Common myeloid progenitor, CD34-positive (primary cell): ENCODE measurements at regions not wholly inside any gene's neighbourhood (a gene's known extent, or its start where the extent isn't known, plus 50 kb on each side); places are given as distances from the start of the nearest gene placed in this dataset.

Experiments
- CTCF ChIA-PET: fragments of 350-600 bp; sonication (Branson Sonifier 250); formaldehyde crosslinking; loops from one replicate; lab custom pipeline; 2021; ENCODE audit warnings: antibody characterized with exemption; lab: Charles Lee
- POLR2A ChIA-PET: fragments of 350-600 bp; sonication (Branson Sonifier 250); formaldehyde crosslinking; loops from one replicate; lab custom pipeline; 2021; ENCODE audit warnings: antibody characterized with exemption; lab: Charles Lee
- DNase-seq, 3 donors: peaks; one replicate each; pipeline versions ENCODE4 v3.0.0 to v3.0.0-alpha.2; 2013
- H3K27ac ChIP-seq, 2 experiments: 1 replicate in 1 of 2; 2 replicates in 1 of 2; pipeline ENCODE4 v1.7.0; 2013; ENCODE audit warnings: inconsistent platforms in 2 of 2, low read length in 2 of 2, mild to moderate bottlenecking in 2 of 2, low read depth in 1 of 2, moderate library complexity in 1 of 2; ENCODE audit not compliant: severe bottlenecking in 2 of 2, insufficient read depth in 1 of 2, poor library complexity in 1 of 2
- H3K27me3 ChIP-seq, 5 experiments: replicated peaks in 2 of 5; 1 replicate in 3 of 5; 2 replicates in 2 of 5; pipeline versions ENCODE4 v1.6.1 to v1.7.0; 2013; ENCODE audit warnings: low read length in 4 of 5, mild to moderate bottlenecking in 2 of 5, moderate library complexity in 2 of 5, inconsistent platforms in 1 of 5; ENCODE audit not compliant: insufficient read depth in 5 of 5, control insufficient read depth in 4 of 5
- H3K36me3 ChIP-seq, 4 experiments: 1 replicate in 2 of 4; 2 replicates in 2 of 4; pipeline versions ENCODE4 v1.6.1 to v1.7.0; 2013; ENCODE audit warnings: low read length in 3 of 4, control low read depth in 1 of 4, mild to moderate bottlenecking in 1 of 4; ENCODE audit not compliant: control insufficient read depth in 4 of 4, insufficient read depth in 4 of 4
- H3K4me1 ChIP-seq, 4 experiments: 1 replicate in 3 of 4; 2 replicates in 1 of 4; pipeline versions ENCODE4 v1.6.1 to v1.7.1; 2013; ENCODE audit warnings: low read length in 3 of 4, mild to moderate bottlenecking in 3 of 4, control low read depth in 1 of 4, inconsistent platforms in 1 of 4, moderate library complexity in 1 of 4; ENCODE audit not compliant: control insufficient read depth in 4 of 4, insufficient read depth in 4 of 4; ENCODE audit errors: control extremely low read depth in 1 of 4
- H3K4me3 ChIP-seq, 7 experiments: 1 replicate in 4 of 7; 2 replicates in 3 of 7; pipeline versions ENCODE4 v1.5.1 to v1.7.0; 2013; ENCODE audit warnings: mild to moderate bottlenecking in 7 of 7, low read length in 6 of 7, moderate library complexity in 6 of 7, inconsistent platforms in 2 of 7, low read depth in 2 of 7, control low read depth in 1 of 7; ENCODE audit not compliant: insufficient read depth in 4 of 7, control insufficient read depth in 1 of 7; ENCODE audit errors: extremely low read depth in 1 of 7
- H3K9me3 ChIP-seq, 5 experiments: 1 replicate in 4 of 5; 2 replicates in 1 of 5; pipeline versions ENCODE4 v1.6.1 to v1.7.1; 2013; ENCODE audit warnings: low read length in 4 of 5, mild to moderate bottlenecking in 2 of 5, inconsistent platforms in 1 of 5, low read depth in 1 of 5, moderate library complexity in 1 of 5; ENCODE audit not compliant: control insufficient read depth in 4 of 5, insufficient read depth in 2 of 5; ENCODE audit errors: control extremely low read depth in 1 of 5
- WGBS: methylation state at CpG from one replicate; pipeline ENCODE4 v1.1.5; 2013; ENCODE audit not compliant: insufficient coverage; 5-methylcytosine and 5-hydroxymethylcytosine counted together

DNA sequence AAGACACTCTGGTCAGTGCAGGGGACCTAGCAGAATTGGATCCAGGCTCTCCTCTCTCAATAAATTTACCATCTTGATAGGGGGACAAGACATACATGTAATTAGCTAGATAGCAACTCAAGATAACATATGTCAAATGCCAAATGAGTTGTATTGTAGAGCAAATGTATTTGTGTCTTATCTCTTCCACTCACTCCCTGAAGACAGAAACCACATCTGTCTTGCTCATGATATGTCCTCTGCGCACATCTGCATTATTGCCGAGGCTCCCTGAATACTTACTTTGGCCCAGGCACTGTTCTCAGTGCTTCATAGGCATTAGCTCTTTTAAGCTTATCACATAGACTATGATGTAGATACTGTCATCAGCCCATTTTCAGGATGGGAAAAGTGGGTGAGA is 122.9 kb upstream of the GATA6 start:
- Histone ChIP-seq H3K27ac (no peak overlapping the region), H3K9me3 (no peaks in the 10 kb centered on the region), H3K4me3 (no peak overlapping the region), H3K36me3 (no peaks in the 10 kb centered on the region), H3K27me3 (peaks cover 0 to 2% (median 0%) of the 10 kb centered on the region in 5 experiments), H3K4me1 (no peaks in the 10 kb centered on the region)
- CTCF ChIA-PET, result no interaction called here
- POLR2A ChIA-PET, result no interaction called here
- no peak for DNase-seq
- 100% methylated on average over 2 of the region's 2 CpGs for WGBS

GRCh38 chr18:22047485-22047884 is 121.9 kb upstream of the GATA6 start:
- Histone ChIP-seq H3K27me3 (peaks cover 0 to 2% (median 0%) of the 10 kb centered on the region in 5 experiments), H3K4me3 (no peak overlapping the region), H3K27ac (no peak overlapping the region), H3K9me3 (peaks cover 0 to 1% (median 0%) of the 10 kb centered on the region in 5 experiments), H3K36me3 (no peaks in the 10 kb centered on the region), H3K4me1 (no peaks in the 10 kb centered on the region)
- CTCF ChIA-PET, result no interaction called here
- DNase-seq, result no peak
- POLR2A ChIA-PET, result no interaction called here
- 95% methylated on average over 3 of the region's 3 CpGs for whole genome bisulfite sequencing

DNA sequence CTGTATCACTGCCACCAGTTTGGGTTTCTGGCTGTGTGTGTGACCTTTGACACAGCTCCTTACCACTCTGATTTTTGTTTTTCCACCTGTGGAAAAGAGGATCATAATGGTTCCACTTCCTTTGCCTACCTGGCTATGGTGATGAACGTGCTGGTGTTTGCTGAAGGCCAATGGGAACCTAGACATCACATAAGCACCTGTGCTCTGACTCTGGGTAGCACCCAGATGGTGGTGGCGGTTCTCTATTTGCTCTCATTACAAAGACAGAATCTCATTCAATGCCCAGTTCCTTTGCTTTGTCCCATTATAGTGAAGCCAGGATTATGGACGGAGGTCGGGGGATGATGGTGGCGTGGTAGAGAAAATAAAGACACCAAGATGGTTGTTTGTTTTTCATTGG is 121.2 kb upstream of the GATA6 start:
- Histone ChIP-seq H3K27ac (no peak overlapping the region), H3K27me3 (peaks cover 0 to 2% (median 0%) of the 10 kb centered on the region in 5 experiments), H3K9me3 (peaks cover 0 to 4% (median 0%) of the 10 kb centered on the region in 5 experiments), H3K36me3 (no peaks in the 10 kb centered on the region), H3K4me3 (no peak overlapping the region), H3K4me1 (no peaks in the 10 kb centered on the region)
- POLR2A ChIA-PET, result no interaction called here
- WGBS, result no CpG with 5 or more reads among the region's 5 CpGs
- DNase-seq, result no peak
- CTCF ChIA-PET, result no interaction called here

GRCh38 chr18:22048932-22049615 is 120.3 kb upstream of the GATA6 start:
- ChIA-PET POLR2A (no interaction called here), CTCF (no interaction called here)
- Histone ChIP-seq H3K36me3 (no peaks in the 10 kb centered on the region), H3K4me3 (no peak overlapping the region), H3K27me3 (peaks cover 0 to 2% (median 0%) of the 10 kb centered on the region in 5 experiments), H3K9me3 (peaks cover 0 to 4% (median 0%) of the 10 kb centered on the region in 5 experiments), H3K27ac (no peak overlapping the region), H3K4me1 (no peaks in the 10 kb centered on the region)
- WGBS, result no CpG with 5 or more reads among the region's 3 CpGs
- DNase-seq, result no peak

DNA sequence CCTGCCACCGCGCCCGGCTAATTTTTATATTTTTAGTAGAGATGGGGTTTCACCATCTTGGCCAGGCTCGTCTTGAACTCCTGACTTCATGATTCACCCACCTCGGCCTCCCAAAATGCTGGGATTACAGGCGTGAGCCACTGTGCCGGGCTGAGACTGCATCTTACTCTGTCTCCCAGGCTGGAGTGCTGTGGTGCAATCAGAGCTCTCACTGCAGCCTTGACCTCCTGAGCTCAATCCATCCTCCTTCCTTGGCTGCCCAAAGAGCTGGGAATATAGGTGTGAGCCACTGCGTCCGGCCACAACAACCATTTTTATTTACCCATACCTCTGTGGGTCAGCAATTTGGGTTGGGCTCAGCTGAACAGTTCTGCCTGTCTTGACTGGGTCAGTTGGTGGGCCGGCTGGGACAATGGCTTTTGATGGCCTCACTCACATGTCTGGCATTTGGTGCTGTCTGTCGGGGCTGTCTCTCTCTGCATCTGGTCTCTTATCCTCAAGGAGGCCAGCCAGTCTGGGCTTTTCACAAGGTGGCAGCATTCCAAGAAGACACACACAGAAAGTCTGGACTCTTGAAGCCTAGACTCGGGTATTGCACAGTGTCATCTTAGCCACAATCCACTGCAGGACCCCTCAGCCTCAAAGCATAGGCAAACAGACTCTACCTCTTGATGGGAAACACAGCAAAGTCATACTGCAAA is 116.8 kb upstream of the GATA6 start:
- CTCF ChIA-PET, result no interaction called here
- WGBS, result 100% methylated on average over 10 of the region's 12 CpGs
- POLR2A ChIA-PET, result no interaction called here
- H3K27me3 ChIP-seq, result peaks cover 0 to 2% (median 0%) of the 10 kb centered on the region in 5 experiments
- H3K4me1 ChIP-seq, result no peaks in the 10 kb centered on the region
- no peak for DNase-seq
- no peaks in the 10 kb centered on the region for H3K36me3 ChIP-seq
- H3K9me3 ChIP-seq, result peaks cover 0 to 4% (median 0%) of the 10 kb centered on the region in 5 experiments
- H3K27ac ChIP-seq, result no peak overlapping the region
- no peak overlapping the region for H3K4me3 ChIP-seq

DNA sequence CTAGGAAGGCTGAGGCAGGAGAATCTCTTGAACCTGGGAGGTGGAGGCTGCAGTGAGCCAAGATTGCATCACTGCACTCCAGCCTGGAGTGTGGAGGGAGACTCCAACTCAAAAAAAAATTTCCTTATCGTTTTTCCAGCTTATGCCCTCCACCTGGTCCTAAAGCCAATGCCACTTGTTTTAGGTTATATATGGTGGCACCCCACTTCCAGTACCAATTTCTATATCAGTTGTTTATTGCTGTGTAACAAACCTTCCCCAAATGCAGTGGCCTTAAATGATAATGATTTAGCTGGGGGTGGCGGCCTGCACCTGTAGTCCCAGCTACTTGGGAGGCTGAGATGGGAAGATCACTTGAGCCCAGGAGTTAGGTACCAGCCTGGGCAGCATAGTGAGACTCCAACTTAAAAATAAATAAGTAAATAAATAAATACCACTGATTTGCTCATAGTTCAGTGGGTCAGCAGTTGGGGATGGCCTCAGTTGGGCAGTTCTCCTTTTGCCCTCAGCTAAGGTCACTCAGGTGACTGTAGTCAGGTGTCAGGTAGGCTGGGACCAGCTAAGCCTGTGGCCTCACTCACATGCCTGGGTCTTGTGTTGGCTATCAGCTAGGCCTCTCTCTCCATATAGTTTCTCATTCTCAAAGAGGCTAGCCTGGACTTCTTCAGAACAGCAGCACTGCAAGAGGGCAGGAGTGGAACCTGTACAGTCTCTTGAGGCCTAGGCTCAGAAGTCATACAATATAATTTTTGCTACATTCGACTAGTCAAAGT is 113.7 kb upstream of the GATA6 start:
- H3K9me3 ChIP-seq, result peaks cover 0 to 4% (median 0%) of the 10 kb centered on the region in 5 experiments
- H3K27ac ChIP-seq, result no peak overlapping the region
- H3K27me3 ChIP-seq, result no peaks in the 10 kb centered on the region
- H3K36me3 ChIP-seq, result no peaks in the 10 kb centered on the region
- CTCF ChIA-PET, result no interaction called here
- WGBS, result no CpG with 5 or more reads among the region's 3 CpGs
- no peak overlapping the region for H3K4me3 ChIP-seq
- POLR2A ChIA-PET, result no interaction called here
- no peaks in the 10 kb centered on the region for H3K4me1 ChIP-seq
- DNase-seq, result no peak

DNA sequence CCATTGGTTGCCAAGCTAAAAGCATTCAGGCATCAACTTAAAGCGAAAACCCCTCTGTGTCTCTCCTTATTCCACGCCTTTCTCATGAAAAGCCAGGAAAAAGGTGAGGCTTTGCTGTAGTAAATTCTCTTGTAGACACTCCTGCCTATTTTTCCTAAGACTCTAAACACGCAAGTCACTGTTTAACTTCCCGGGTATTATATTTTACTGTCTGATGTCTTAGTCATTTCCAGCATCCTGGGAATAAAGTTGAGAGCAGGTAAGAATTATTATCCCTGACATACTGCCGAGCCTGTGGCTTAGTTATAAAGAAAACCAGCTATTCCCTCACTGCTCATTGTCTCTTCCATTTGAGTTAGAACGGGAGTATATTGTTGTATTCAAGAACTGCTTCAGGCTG is 112.4 kb upstream of the GATA6 start:
- Histone ChIP-seq H3K36me3 (no peaks in the 10 kb centered on the region), H3K4me3 (no peak overlapping the region), H3K27ac (no peak overlapping the region), H3K4me1 (no peaks in the 10 kb centered on the region), H3K27me3 (no peaks in the 10 kb centered on the region), H3K9me3 (peaks cover 0 to 4% (median 0%) of the 10 kb centered on the region in 5 experiments)
- 93% methylated on average over 5 of the region's 6 CpGs for WGBS
- CTCF ChIA-PET, result no interaction called here
- no peak for DNase-seq
- POLR2A ChIA-PET, result no interaction called here
